K562 (cell line): ENCODE measurements at regions not wholly inside any gene's neighbourhood (a gene's known extent, or its start where the extent isn't known, plus 50 kb on each side); places are given as distances from the start of the nearest gene placed in this dataset.

Experiments
- ATAC-seq: fragments of 200-7000 bp; cut with Tn5 transposase; 3 replicates; pipeline ENCODE4 v1.9.1; 2020; ENCODE audit warnings: moderate library complexity
- BruUV-seq: library from RNA; stranded (reverse); fragments of 400-500 nt; replicated peaks from 2 replicates; lab custom pipeline; 2021; lab: Mats Ljungman, UMichigan
- CTCF ChIA-PET: fragments of 300-600 bp; formaldehyde crosslinking; extraction: SDS; loops from one replicate; lab custom pipeline; 2021; ENCODE audit warnings: low intra/inter-chr PET ratio; lab: Yijun Ruan, JAX
- POLR2A ChIA-PET: fragments of 300-600, 350-650 bp; sonication (Branson Sonifier 250); formaldehyde crosslinking; extraction: SDS; loops from one replicate; lab custom pipeline; 2021; ENCODE audit warnings: antibody characterized with exemption, inconsistent platforms; lab: Yijun Ruan, JAX
- DNase-seq, 4 experiments: peaks; one replicate each; pipeline versions ENCODE4 v3.0.0 to v3.0.0-alpha.2; 2011 to 2018; ENCODE audit warnings: low spot score in 3 of 4, mixed read lengths in 3 of 4; ENCODE audit errors: extremely low read depth in 1 of 4
- FAIRE-seq: peaks from 2 replicates; lab custom pipeline; 2011; peaks lifted over from hg19 to GRCh38; lab: Jason Lieb, UNC
- H2AFZ ChIP-seq: 2 replicates; pipeline ENCODE4 v1.6.0; 2011; ENCODE audit warnings: low read depth, low read length, control low read depth, inconsistent platforms
- H3K27ac ChIP-seq: fragments of 200-600 bp; 3 replicates; pipeline ENCODE4 v1.8.0; 2011; ENCODE audit warnings: low read depth, mild to moderate bottlenecking, control low read depth, inconsistent platforms, low read length, moderate library complexity, mixed read lengths; ENCODE audit errors: extremely low read depth
- H3K27me3 ChIP-seq, 2 experiments: fragments of 300-600 bp in 1 of 2; 2 replicates in 1 of 2; 3 replicates in 1 of 2; pipeline versions ENCODE4 v1.6.0 to v1.8.0; 2011; ENCODE audit warnings: inconsistent platforms in 2 of 2, low read length in 2 of 2, mild to moderate bottlenecking in 1 of 2, mixed read lengths in 1 of 2, moderate library complexity in 1 of 2; ENCODE audit not compliant: control insufficient read depth in 2 of 2, insufficient read depth in 2 of 2
- H3K36me3 ChIP-seq: fragments of 300-600 bp; 3 replicates; pipeline ENCODE4 v1.8.0; 2011; ENCODE audit warnings: mild to moderate bottlenecking, low read length, inconsistent platforms; ENCODE audit not compliant: control insufficient read depth, insufficient read depth
- H3K4me1 ChIP-seq, 2 experiments: fragments of 200-600 bp in 1 of 2; replicated peaks in 1 of 2; 2 replicates in 1 of 2; 3 replicates in 1 of 2; pipeline versions ENCODE4 v1.5.1 to v1.8.0; 2011; ENCODE audit warnings: inconsistent platforms in 2 of 2, low read length in 2 of 2, mild to moderate bottlenecking in 1 of 2, mixed read lengths in 1 of 2, moderate library complexity in 1 of 2; ENCODE audit not compliant: control insufficient read depth in 2 of 2, insufficient read depth in 2 of 2
- H3K4me2 ChIP-seq: 2 replicates; pipeline ENCODE4 v1.6.1; 2011; ENCODE audit warnings: low read length, control low read depth, inconsistent platforms, mixed read lengths; ENCODE audit not compliant: insufficient read depth
- H3K4me3 ChIP-seq: fragments of 200-600 bp; sonication (generic), shearing (Covaris generic); 2 replicates; pipeline ENCODE4 v1.5.1; 2016; ENCODE audit warnings: control low read depth, inconsistent platforms
- H3K79me2 ChIP-seq: fragments of 200-600 bp; 3 replicates; pipeline ENCODE4 v1.8.0; 2011; ENCODE audit warnings: low read length, inconsistent platforms; ENCODE audit not compliant: control insufficient read depth, insufficient read depth
- H3K9ac ChIP-seq, 2 experiments: 2 replicates each; pipeline versions ENCODE4 v1.6.0 to v1.6.1; 2011; ENCODE audit warnings: low read depth in 2 of 2, low read length in 2 of 2, control low read depth in 1 of 2, inconsistent platforms in 1 of 2, mild to moderate bottlenecking in 1 of 2, mixed read lengths in 1 of 2; ENCODE audit not compliant: insufficient read depth in 1 of 2
- H3K9me1 ChIP-seq: one replicate; pipeline ENCODE4 v1.6.0; 2011; ENCODE audit warnings: inconsistent platforms, mild to moderate bottlenecking, low read length, moderate library complexity; ENCODE audit not compliant: control insufficient read depth, insufficient read depth
- H3K9me3 ChIP-seq: replicated peaks from 2 replicates; pipeline ENCODE4 v1.5.1; 2011; ENCODE audit warnings: low read depth, low read length, inconsistent platforms; ENCODE audit not compliant: control insufficient read depth, insufficient read depth
- H4K20me1 ChIP-seq: replicated peaks from 2 replicates; pipeline ENCODE4 v1.6.1; 2011; ENCODE audit warnings: low read length, inconsistent platforms, mixed read lengths; ENCODE audit not compliant: control insufficient read depth, insufficient read depth
- BRD4 ChIP-seq: fragments of 200-600 bp; sonication (generic); IDR thresholded peaks from 2 replicates; pipeline ENCODE4 v1.6.1; 2017; ENCODE audit warnings: inconsistent platforms
- ELF2 ChIP-seq: fragments of 250-450 bp; sonication (Bioruptor Pico); IDR thresholded peaks from 2 replicates; pipeline ENCODE4 v1.5.0; 2021; ENCODE audit warnings: mild to moderate bottlenecking
- EP300 ChIP-seq: IDR thresholded peaks from 2 replicates; pipeline ENCODE4 v1.6.1; 2012; ENCODE audit warnings: low read length, improper control_type of control experiment
- KHSRP ChIP-seq: fragments of 450-650 bp; IDR thresholded peaks from 2 replicates; pipeline ENCODE4 v1.6.1; 2017
- MYC ChIP-seq, 2 experiments: fragments of 250-450 bp in 1 of 2; sonication (Bioruptor Pico) in 1 of 2; IDR thresholded peaks; 2 replicates each; pipeline versions ENCODE4 v1.5.1 to v1.6.1; 2012 to 2021; ENCODE audit warnings: low read depth in 2 of 2, borderline replicate concordance in 1 of 2, improper control_type of control experiment in 1 of 2, low read length in 1 of 2, mild to moderate bottlenecking in 1 of 2, moderate library complexity in 1 of 2
- SMAD1 ChIP-seq: fragments of 150-350 bp; IDR thresholded peaks from 2 replicates; pipeline ENCODE4 v1.6.1; 2014; ENCODE audit warnings: low read length, low read depth; ENCODE audit not compliant: partially characterized antibody
- SMARCC2 ChIP-seq: fragments of 450-650 bp; IDR thresholded peaks from 2 replicates; pipeline ENCODE4 v1.6.1; 2017; ENCODE audit warnings: antibody characterized with exemption, moderate library complexity, mild to moderate bottlenecking, low read depth
- ZBTB8A ChIP-seq: fragments of 450-650 bp; IDR thresholded peaks from 2 replicates; pipeline ENCODE4 v1.6.1; 2018; ENCODE audit warnings: mild to moderate bottlenecking, moderate library complexity; ENCODE audit not compliant: partially characterized antibody
- ZC3H8 ChIP-seq: fragments of 450-650 bp; IDR thresholded peaks from 2 replicates; pipeline ENCODE4 v1.6.1; 2017
- ZNF586 ChIP-seq: fragments of 450-650 bp; formaldehyde crosslinking; conservative IDR thresholded peaks from 2 replicates; pipeline ENCODE4 v1.4.0; 2020; ENCODE audit warnings: mild to moderate bottlenecking, moderate library complexity
- WGBS: fragments of 100-300 bp; shearing (Covaris generic); methylation state at CpG from one replicate; pipeline ENCODE4 v1.1.6; 2016; ENCODE audit warnings: low coverage, mixed read lengths; ENCODE audit not compliant: insufficient coverage; ENCODE audit errors: missing lambda C conversion rate; 5-methylcytosine and 5-hydroxymethylcytosine counted together
- in situ Hi-C: fragments of 300-500 bp; cut with MboI; formaldehyde crosslinking; loops from 4 replicates; pipeline ENCODE4 v1.15.0; 2018; ENCODE audit warnings: inconsistent platforms, mixed read lengths
- intact Hi-C: fragments of 100-400 bp; cut with micrococcal nuclease; formaldehyde crosslinking; loops from 2 replicates; pipeline ENCODE4 v1.14.2; 2022
- TF ChIP-seq, protein P1 (sequence below), 3 experiments: fragments of 200-800 bp in 1 of 3; sonication (Bioruptor generic) in 1 of 3; sonication (generic) in 1 of 3; formaldehyde crosslinking in 1 of 3; IDR thresholded peaks; 2 replicates each; pipeline versions ENCODE4 v1.6.1 to v1.8.0; 2016 to 2022; ENCODE audit warnings: mild to moderate bottlenecking in 2 of 3, missing compliant biosample characterization in 2 of 3, missing genetic modification characterization in 2 of 3, missing genetic modification reagents in 1 of 3
- TF ChIP-seq, protein P2 (sequence below): sonication (generic); formaldehyde crosslinking; IDR thresholded peaks from 2 replicates; pipeline ENCODE4 v1.8.0; 2023; ENCODE audit warnings: mild to moderate bottlenecking, missing genetic modification reagents
- TF ChIP-seq, protein P3 (sequence below): fragments of 450-650 bp; conservative IDR thresholded peaks from 2 replicates; pipeline ENCODE4 v1.6.1; 2016; ENCODE audit warnings: missing genetic modification characterization, low read depth, mild to moderate bottlenecking, control low read depth, missing compliant biosample characterization
- TF ChIP-seq, protein P4 (sequence below): sonication (generic); formaldehyde crosslinking; IDR thresholded peaks from 2 replicates; pipeline ENCODE4 v1.8.0; 2022; ENCODE audit warnings: missing genetic modification reagents, mild to moderate bottlenecking, borderline replicate concordance

- Histone ChIP-seq H3K36me3 (no peaks in the 10 kb centered on the region), H2AFZ (no peak overlapping the region), H3K4me1 (no peaks in the 10 kb centered on the region), H3K27ac (no peak overlapping the region), H3K9me3 (no peaks in the 10 kb centered on the region), H3K79me2 (no peaks in the 10 kb centered on the region), H3K27me3 (peaks cover 56 to 90% of the 10 kb centered on the region in 2 experiments), H3K9ac (no peak overlapping the region; a peak in 1 of 4 replicates), H3K4me2 (no peak overlapping the region), H3K4me3 (no peak overlapping the region), H3K9me1 (no peaks in the 10 kb centered on the region), H4K20me1 (no peaks in the 10 kb centered on the region)
- intact Hi-C loops (no loop called here), in situ Hi-C loops (no loop called here)
- ChIA-PET POLR2A (interaction anchor here (0.8 to 1.9 kb wide), 5 partner anchors 10 to 104 kb away, joined by 4 to 5 read pairs (median 4); no protein-coding TSS in a partner anchor), CTCF (no interaction called here)
- ATAC-seq (no peak), DNase-seq (peak in 1 of 4 experiments; percentile 7), FAIRE-seq (no peak)
- WGBS: 0% methylated on average over 9 of the region's 9 CpGs
- BruUV-seq: no TSS peak
- no peak for TF ChIP-seq SMAD1
- TF ChIP-seq, protein P1, sequence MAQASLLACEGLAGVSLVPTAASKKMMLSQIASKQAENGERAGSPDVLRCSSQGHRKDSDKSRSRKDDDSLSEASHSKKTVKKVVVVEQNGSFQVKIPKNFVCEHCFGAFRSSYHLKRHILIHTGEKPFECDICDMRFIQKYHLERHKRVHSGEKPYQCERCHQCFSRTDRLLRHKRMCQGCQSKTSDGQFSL (CRISPR knock-in tag; IDR thresholded peaks at IDR 0.05): no peak
- TF ChIP-seq, protein P1 (tag; IDR thresholded peaks at IDR 0.05): no peak
- TF ChIP-seq, protein P2, sequence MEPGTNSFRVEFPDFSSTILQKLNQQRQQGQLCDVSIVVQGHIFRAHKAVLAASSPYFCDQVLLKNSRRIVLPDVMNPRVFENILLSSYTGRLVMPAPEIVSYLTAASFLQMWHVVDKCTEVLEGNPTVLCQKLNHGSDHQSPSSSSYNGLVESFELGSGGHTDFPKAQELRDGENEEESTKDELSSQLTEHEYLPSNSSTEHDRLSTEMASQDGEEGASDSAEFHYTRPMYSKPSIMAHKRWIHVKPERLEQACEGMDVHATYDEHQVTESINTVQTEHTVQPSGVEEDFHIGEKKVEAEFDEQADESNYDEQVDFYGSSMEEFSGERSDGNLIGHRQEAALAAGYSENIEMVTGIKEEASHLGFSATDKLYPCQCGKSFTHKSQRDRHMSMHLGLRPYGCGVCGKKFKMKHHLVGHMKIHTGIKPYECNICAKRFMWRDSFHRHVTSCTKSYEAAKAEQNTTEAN (CRISPR knock-in tag): no peak
- no peak for TF ChIP-seq KHSRP
- no peak for TF ChIP-seq EP300
- TF ChIP-seq MYC (IDR thresholded peaks at IDR 0.05; ENCODE audit: low read depth, low read length): no peak
- TF ChIP-seq MYC (CRISPR knock-in tag; IDR thresholded peaks at IDR 0.05; ENCODE audit: borderline replicate concordance, low read depth): no peak
- TF ChIP-seq ZNF586: no peak
- no peak for TF ChIP-seq ELF2 (CRISPR knock-in tag)
- no peak for TF ChIP-seq ZBTB8A
- TF ChIP-seq SMARCC2: no peak
- TF ChIP-seq, protein P3, sequence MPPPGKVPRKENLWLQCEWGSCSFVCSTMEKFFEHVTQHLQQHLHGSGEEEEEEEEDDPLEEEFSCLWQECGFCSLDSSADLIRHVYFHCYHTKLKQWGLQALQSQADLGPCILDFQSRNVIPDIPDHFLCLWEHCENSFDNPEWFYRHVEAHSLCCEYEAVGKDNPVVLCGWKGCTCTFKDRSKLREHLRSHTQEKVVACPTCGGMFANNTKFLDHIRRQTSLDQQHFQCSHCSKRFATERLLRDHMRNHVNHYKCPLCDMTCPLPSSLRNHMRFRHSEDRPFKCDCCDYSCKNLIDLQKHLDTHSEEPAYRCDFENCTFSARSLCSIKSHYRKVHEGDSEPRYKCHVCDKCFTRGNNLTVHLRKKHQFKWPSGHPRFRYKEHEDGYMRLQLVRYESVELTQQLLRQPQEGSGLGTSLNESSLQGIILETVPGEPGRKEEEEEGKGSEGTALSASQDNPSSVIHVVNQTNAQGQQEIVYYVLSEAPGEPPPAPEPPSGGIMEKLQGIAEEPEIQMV (tag): no peak
- TF ChIP-seq ZC3H8: no peak
- TF ChIP-seq, protein P4, sequence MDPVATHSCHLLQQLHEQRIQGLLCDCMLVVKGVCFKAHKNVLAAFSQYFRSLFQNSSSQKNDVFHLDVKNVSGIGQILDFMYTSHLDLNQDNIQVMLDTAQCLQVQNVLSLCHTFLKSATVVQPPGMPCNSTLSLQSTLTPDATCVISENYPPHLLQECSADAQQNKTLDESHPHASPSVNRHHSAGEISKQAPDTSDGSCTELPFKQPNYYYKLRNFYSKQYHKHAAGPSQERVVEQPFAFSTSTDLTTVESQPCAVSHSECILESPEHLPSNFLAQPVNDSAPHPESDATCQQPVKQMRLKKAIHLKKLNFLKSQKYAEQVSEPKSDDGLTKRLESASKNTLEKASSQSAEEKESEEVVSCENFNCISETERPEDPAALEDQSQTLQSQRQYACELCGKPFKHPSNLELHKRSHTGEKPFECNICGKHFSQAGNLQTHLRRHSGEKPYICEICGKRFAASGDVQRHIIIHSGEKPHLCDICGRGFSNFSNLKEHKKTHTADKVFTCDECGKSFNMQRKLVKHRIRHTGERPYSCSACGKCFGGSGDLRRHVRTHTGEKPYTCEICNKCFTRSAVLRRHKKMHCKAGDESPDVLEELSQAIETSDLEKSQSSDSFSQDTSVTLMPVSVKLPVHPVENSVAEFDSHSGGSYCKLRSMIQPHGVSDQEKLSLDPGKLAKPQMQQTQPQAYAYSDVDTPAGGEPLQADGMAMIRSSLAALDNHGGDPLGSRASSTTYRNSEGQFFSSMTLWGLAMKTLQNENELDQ (CRISPR knock-in tag): no peak
- no peak for TF ChIP-seq BRD4
Observed at GRCh38 chr7:149637911-149638565, 135.3 kb downstream of the ZNF467 start.
